GM19240 (cell line): ENCODE measurements at regions not wholly inside any gene's neighbourhood (a gene's known extent, or its start where the extent isn't known, plus 50 kb on each side); places are given as distances from the start of the nearest gene placed in this dataset.
"Not testable (repeated sequence)": the region's sequence is repeated elsewhere in the genome, so short reads cannot be mapped to it uniquely, and the experiment has no call there.

Source experiments
- DNase-seq: peaks from one replicate; pipeline ENCODE4 v3.0.0; 2011; ENCODE audit warnings: low spot score; ENCODE audit not compliant: insufficient read length

DNA sequence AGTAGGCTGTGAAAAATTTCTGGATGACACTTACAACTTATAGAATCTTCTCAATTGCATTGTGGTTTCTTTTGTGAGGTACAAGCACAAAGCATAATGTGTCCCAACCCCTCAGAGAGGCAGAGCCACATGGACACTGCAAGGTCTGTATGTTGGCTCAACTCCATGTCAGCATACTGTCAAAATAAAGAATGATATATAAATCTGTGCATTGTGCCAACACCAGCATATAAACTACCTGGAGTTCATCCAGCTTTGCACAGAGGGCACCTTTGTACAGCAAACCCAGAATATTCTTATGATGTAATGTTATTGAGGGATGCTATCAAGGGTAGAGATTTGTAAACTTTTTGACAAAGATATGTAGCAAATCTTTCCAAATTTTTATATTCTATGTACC lies 1065.8 kb upstream of the MIR17HG start:
- no peak for DNase-seq

DNA sequence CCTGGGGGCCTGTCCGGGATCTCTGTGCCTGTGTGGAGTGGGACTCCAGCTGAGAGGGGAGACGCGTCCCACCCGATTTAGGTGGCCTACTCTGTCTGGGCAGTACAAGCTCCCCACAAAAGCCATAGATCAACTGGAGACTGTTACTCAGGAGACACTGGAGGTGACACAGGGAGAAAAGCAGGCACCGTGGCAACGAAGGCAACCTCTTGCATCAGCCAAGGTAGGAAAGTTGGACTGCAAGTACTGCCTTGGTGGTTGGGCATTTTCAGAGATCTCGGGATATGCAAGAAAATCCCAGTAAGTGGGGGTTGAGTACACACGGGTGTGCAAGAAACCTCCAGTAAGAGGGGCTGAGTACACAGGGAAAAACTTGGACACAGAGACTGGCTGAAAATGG lies 1060.0 kb upstream of the MIR17HG start:
- DNase-seq, result no peak

DNA sequence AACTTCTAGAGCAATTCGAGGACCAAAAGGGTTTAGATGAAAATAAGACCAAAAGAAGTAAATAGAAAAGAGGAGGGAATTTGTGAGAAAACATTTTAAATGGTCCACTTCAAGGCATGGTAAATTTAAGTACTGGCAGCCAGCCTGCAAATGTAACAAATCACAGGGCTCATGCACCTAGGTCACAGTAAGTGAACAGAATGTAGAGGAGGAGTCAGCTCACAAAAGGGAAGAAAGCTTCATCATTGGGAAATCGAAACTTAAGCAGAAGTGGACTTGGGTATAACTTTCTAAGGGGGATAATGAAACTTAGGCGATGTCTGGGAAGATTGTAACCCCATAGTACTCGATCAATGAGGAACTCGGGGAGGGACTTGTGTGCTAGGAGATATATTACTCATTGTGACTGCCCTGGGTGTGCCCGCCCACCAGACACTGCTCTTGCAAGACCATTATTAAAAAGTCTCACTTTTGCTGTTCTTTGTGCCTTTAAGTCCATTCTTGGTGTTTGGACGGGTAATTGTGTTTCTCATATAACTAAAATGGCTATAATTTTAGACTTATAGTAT lies 1053.6 kb upstream of the MIR17HG start:
- DNase-seq, result no peak

DNA sequence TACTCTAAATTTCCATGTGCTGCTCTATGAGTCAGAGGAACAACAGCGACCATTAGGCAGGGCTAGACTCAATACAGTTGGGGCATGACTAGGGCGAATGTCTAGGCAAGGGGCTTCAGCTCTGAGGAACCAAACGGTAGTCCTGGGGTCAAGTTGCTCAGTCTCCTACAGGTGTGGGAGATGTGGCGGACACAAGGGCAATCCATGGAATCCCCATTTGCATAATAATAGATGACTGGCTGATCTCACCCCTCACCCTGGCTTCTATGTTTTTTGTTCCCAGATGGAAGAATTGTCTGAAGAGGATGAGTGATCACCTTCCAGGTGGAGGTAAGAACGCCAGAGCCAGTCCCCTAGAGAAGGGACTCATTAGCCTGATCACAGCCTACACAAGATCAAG lies 1048.2 kb upstream of the MIR17HG start:
- DNase-seq, result no peak

DNA sequence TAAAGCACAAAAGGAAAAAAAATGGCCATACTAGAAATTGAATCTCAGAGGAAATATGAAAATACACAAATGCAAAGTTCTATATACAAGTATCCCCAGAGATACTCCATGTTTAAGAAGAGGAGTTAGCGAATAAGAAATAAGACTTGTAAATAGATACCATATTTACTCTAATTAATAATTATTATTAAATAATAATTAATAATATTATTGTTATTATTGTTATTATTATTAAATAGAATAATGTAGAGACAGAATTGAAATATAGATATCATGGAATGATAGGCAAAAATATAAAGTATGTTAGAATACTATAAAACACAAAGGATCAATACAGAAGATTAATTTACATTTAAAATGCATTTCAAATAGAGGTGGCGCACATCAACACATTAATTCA lies 1047.5 kb upstream of the MIR17HG start:
- DNase-seq, result no peak

DNA sequence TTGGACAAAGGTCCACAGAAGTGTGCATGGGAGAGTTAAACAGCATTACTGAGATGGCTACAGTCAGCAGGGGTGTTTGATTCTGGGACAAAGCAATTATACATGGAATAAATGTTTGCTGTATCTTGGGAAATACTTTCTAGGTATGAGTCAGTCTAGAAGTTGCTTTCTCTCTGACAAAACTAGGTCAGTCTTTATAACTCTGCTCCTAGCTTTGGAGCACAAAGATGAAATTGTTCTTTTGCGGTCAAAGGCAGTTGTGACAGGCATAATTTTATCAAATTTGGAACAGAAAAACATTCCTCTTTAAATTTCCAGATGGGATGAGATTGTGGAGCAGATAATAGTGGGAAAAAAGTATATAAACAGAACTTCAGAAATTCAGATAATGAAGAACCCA lies 1045.4 kb upstream of the MIR17HG start:
- DNase-seq, result no peak

DNA sequence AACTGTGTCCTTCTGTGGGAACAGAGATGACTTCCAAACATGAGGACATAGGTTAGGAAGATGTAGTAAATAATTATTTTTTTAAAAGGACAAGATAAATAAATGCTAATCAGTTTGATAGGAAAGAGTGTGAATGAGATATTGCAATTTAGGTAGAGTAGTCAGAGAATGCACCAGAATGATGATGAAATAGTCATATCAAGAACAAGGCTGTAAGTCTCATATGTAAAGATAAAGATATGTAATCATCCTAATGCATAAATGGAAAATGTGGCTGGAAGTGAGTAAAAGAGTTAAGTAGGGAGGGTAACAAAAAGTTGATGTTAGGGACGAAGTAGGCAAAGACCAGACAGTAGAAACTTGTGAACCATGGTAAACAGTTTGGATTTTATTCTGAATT lies 1041.7 kb upstream of the MIR17HG start:
- DNase-seq, result no peak

GRCh38 chr13:90307136-90307535 lies 1040.4 kb upstream of the MIR17HG start:
- DNase-seq, result no peak

DNA sequence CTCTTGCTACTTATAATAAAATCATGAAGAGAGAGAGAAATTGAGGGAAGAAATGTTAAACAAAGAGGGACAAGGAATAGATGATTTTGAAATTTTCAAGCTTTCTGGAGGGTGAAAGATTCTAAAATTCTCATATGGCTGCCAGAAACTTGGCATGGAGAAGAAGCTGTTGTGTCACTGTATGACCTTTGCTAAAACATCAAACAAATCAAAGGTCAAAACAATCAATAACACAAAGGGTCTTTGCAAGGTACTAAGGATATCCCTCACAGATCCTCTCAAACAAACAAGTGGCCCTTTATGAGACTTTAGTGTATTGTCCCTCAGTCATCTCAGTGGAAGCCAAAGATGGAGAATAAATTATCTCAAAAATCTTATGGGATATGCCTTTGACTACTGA lies 1039.2 kb upstream of the MIR17HG start:
- DNase-seq, result no peak

DNA sequence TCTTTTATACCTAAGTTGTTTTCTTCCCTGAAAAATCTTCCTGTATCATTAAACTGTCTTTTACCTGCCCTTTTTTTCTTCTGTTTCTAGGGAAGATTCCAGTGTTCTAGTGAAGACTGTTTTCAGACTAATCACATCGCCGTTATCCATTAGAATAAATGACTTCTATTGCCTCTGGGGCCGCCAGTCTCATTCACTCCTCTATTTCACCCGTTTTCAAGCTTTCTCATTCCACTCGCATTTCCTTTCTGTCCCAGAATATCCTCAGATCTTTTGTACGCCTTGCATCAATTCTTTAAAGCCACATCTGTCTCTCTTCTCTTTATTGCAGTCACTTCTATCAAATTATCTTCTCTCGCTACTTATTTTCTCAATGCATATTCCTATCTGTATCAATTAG lies 1035.6 kb upstream of the MIR17HG start:
- DNase-seq, result no peak

DNA sequence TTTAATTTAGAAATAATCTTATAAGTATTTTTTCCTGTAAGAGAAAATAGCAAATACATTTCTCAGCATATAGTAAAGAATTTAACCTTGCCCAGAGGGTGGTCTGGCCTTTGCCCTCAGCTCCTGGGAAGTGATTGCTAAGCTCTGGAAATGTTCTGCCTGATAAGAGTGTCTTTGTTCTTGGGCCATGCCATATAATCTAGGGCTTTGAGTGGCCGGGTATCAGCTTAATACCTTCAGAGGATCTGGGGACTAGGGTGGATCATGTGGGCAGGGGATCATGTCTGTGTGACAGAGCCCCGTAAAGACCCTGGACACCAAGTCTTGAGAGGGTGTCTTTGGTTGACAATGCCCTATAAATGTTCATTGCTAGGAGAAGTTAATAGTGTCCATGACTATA lies 1032.4 kb upstream of the MIR17HG start:
- DNase-seq, result no peak

GRCh38 chr13:90320664-90321063 lies 1026.8 kb upstream of the MIR17HG start:
- no peak for DNase-seq

GRCh38 chr13:90321281-90321931 lies 1026.1 kb upstream of the MIR17HG start:
- DNase-seq, result no peak

- no peak for DNase-seq
Measured at GRCh38 chr13:90329641-90330040, 1017.8 kb upstream of the MIR17HG start.

- no peak for DNase-seq
Measured at GRCh38 chr13:90331974-90332373, 1015.5 kb upstream of the MIR17HG start.

GRCh38 chr13:90336507-90336906 lies 1011.0 kb upstream of the MIR17HG start:
- DNase-seq, result no peak

DNA sequence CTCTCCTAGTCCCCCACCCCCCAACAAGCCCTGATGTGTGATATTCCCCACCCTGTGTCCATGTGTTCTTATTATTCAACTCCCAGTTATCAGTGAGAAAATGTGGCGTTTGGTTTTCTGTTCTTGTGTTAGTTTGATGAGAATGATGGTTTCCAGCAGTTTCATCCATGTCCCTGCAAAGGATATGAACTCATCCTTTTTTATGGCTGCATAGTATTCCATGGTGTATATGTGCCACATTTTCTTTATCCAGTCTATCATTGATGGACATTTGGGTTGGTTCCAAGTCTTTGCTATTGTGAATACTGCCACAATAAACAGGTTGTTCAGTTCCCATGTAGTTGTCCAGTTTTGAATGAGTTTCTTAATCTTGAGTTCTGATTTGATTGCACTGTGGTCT lies 1006.1 kb upstream of the MIR17HG start:
- not testable (repeated sequence) for DNase-seq

DNA sequence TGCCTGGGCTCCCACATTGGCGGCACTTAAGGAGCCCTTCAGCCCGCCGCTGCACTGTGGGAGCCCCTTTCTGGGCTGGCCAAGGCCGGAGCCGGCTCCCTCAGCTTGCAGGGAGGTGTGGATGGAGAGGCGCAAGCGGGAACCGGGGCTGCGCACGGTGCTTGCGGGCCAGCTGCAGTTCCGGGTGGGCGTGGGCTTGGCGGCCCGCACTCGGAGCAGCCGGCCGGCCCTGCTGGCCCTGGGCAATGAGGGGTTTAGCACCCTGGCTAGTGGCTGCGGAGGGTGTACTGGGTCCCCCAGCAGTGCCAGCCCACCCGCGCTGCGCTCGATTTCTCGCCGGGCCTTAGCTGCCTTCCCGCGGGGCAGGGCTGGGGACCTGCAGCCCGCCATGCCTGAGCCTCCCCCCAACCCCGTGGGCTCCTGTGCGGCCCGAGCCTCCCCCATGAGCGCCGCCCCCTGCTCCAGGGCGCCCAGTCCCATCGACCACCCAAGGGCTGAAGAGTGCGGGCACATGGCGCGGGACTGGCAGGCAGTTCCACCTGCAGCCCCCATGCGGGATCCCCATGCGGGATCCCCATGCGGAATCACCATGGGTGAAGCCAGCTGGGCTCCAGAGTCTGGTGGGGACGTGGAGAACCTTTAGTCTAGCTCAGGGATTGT lies 998.9 kb upstream of the MIR17HG start:
- not testable (repeated sequence) for DNase-seq

GRCh38 chr13:90352763-90353162 lies 994.7 kb upstream of the MIR17HG start:
- DNase-seq, result no peak

- DNase-seq, result no peak
Measured at GRCh38 chr13:90355162-90355751, 992.2 kb upstream of the MIR17HG start.

GRCh38 chr13:90360785-90361184 lies 986.7 kb upstream of the MIR17HG start:
- no peak for DNase-seq

DNA sequence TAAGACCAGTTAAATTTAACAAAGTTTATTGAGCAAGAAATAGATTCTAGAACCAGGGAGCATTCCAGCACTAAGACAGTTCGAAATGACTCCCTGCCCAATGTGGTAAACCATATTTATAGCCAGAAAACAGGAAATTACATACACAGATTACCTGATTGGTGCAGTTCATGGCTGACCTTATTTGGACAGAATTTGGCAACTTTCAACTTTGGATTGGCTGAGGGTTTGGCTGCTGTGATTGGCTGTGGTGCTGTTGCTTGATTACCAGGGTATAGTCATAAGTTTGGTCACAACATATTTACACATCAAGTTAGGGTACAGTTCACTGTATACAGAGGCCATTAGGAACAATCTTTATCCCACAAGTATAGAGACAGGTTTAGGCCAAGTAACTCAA lies 984.8 kb upstream of the MIR17HG start:
- no peak for DNase-seq

- DNase-seq, result no peak
Measured at GRCh38 chr13:90365130-90365529, 982.4 kb upstream of the MIR17HG start.
